ENCODE measurements at regions not wholly inside any gene's neighbourhood (a gene's known extent, or its start where the extent isn't known, plus 50 kb on each side); places are given as distances from the start of the nearest gene placed in this dataset.

DNA sequence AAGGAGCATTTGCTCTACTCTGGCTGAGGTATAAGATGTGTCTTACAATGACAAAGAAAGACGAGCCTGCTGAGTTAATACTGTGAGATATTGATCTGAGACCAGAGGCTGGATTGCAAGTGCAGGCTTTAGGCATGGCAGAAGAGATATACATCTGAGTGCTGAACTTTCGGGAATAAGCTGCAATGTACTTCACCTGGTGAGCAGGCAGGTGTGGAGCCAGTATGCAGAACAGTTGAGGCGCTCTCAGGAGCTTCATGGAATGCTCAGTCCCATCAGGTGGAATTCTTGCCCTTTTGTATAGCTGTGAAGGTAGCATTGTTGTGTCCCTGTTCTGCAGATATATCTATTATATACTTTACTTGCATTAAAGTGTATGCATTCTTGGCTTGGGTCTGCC is 179.3 kb upstream of the RIMS1 start:
- TF ChIP-seq TAF1 (IDR thresholded peaks at IDR 0.05; ENCODE audit: borderline replicate concordance, insufficient read depth, low read length) (no peak), REST (IDR thresholded peaks at IDR 0.05; ENCODE audit: insufficient read depth in 1 of 2, low read depth in 2 of 2, low read length in 2 of 2) (no peak), POLR2AphosphoS5 (IDR thresholded peaks at IDR 0.05; ENCODE audit: low read depth, low read length) (no peak), SIN3A (IDR thresholded peaks at IDR 0.05; ENCODE audit: borderline replicate concordance, insufficient read depth, low read length) (no peak)

Measured in PFSK-1 (cell line).